Smooth muscle cell (in vitro differentiated cells): ENCODE measurements at regions not wholly inside any gene's neighbourhood (a gene's known extent, or its start where the extent isn't known, plus 50 kb on each side); places are given as distances from the start of the nearest gene placed in this dataset.

ENCODE experiments used
- DNase-seq: peaks from one replicate; lab custom pipeline; 2025; ENCODE audit not compliant: unreplicated experiment; lab: John Stamatoyannopoulos, UW
- H2AFZ ChIP-seq: fragments of 200-600 bp; sonication (generic); 2 replicates; pipeline ENCODE4 v1.6.0; 2016; ENCODE audit warnings: antibody characterized with exemption, low read depth, mild to moderate bottlenecking
- H3F3A ChIP-seq: fragments of 200-600 bp; sonication (generic); 2 replicates; pipeline ENCODE4 v1.6.0; 2017; ENCODE audit warnings: antibody characterized with exemption, low read depth
- H3K27ac ChIP-seq: fragments of 200-600 bp; sonication (generic); 2 replicates; pipeline ENCODE4 v1.5.1; 2016; ENCODE audit warnings: low read depth, mild to moderate bottlenecking
- H3K27me3 ChIP-seq: fragments of 200-600 bp; sonication (generic); 2 replicates; pipeline ENCODE4 v1.6.1; 2016; ENCODE audit warnings: low read depth, mild to moderate bottlenecking
- H3K36me3 ChIP-seq: fragments of 200-600 bp; sonication (generic); 2 replicates; pipeline ENCODE4 v1.5.1; 2016; ENCODE audit warnings: low read depth
- H3K4me1 ChIP-seq: fragments of 200-600 bp; sonication (generic); 2 replicates; pipeline ENCODE4 v1.5.1; 2016; ENCODE audit warnings: low read depth
- H3K4me2 ChIP-seq: fragments of 200-600 bp; sonication (generic); 2 replicates; pipeline ENCODE4 v1.6.0; 2016; ENCODE audit warnings: mild to moderate bottlenecking
- H3K4me3 ChIP-seq: fragments of 200-600 bp; sonication (generic); 2 replicates; pipeline ENCODE4 v1.5.1; 2016; ENCODE audit warnings: mild to moderate bottlenecking
- H3K79me2 ChIP-seq: fragments of 200-600 bp; sonication (generic); 2 replicates; pipeline ENCODE4 v1.6.0; 2016; ENCODE audit warnings: low read depth, mild to moderate bottlenecking
- H3K9ac ChIP-seq: fragments of 200-600 bp; sonication (generic); 2 replicates; pipeline ENCODE4 v1.6.0; 2016; ENCODE audit warnings: low read depth
- H3K9me3 ChIP-seq: fragments of 200-600 bp; sonication (generic); replicated peaks from 2 replicates; pipeline ENCODE4 v1.5.1; 2016; ENCODE audit warnings: low read depth
- H4K20me1 ChIP-seq: fragments of 200-600 bp; sonication (generic); 2 replicates; pipeline ENCODE4 v1.6.0; 2016; ENCODE audit warnings: low read depth
- CTCF ChIP-seq: fragments of 200-600 bp; sonication (generic); IDR thresholded peaks from 2 replicates; pipeline ENCODE4 v1.5.1; 2017; ENCODE audit warnings: borderline replicate concordance, mild to moderate bottlenecking, antibody characterized with exemption; ENCODE audit not compliant: insufficient read depth, poor library complexity, severe bottlenecking
- WGBS: methylation state at CpG from one replicate; pipeline ENCODE4 v1.1.7; 2016; ENCODE audit warnings: low lambda C conversion rate; 5-methylcytosine and 5-hydroxymethylcytosine counted together

- no peak overlapping the region for H3K4me2 ChIP-seq
- H3K9ac ChIP-seq = no peak overlapping the region
- H3K9me3 ChIP-seq = no peaks in the 10 kb centered on the region
- no peaks in the 10 kb centered on the region for H3K79me2 ChIP-seq
- no peaks in the 10 kb centered on the region for H3K4me1 ChIP-seq
- H3K36me3 ChIP-seq = no peaks in the 10 kb centered on the region
- no peak overlapping the region for H2AFZ ChIP-seq
- H3K4me3 ChIP-seq = no peak overlapping the region
- 6% methylated on average over 8 of the region's 8 CpGs for WGBS
- H4K20me1 ChIP-seq = no peaks in the 10 kb centered on the region
- DNase-seq = no peak
- no peaks in the 10 kb centered on the region for H3K27me3 ChIP-seq
- peak; percentile 95 for TF ChIP-seq CTCF
- no peak overlapping the region for H3K27ac ChIP-seq
- no peaks in the 10 kb centered on the region for H3F3A ChIP-seq
Measured at GRCh38 chr20:9912858-9913434, 74.1 kb upstream of the PAK5 start.

- Histone ChIP-seq H3F3A (no peaks in the 10 kb centered on the region), H3K79me2 (no peaks in the 10 kb centered on the region), H4K20me1 (no peaks in the 10 kb centered on the region), H3K9ac (no peak overlapping the region), H2AFZ (no peak overlapping the region), H3K27ac (no peak overlapping the region), H3K4me2 (no peak overlapping the region), H3K27me3 (peaks cover 4% of the 10 kb centered on the region), H3K4me3 (no peak overlapping the region), H3K9me3 (no peaks in the 10 kb centered on the region), H3K36me3 (no peaks in the 10 kb centered on the region), H3K4me1 (no peaks in the 10 kb centered on the region)
- 89% methylated on average over 5 of the region's 5 CpGs for WGBS
- DNase-seq = no peak
- TF ChIP-seq CTCF = no peak
Measured at GRCh38 chr20:9912290-9912689, 73.4 kb upstream of the PAK5 start.

- Histone ChIP-seq H4K20me1 (no peaks in the 10 kb centered on the region), H3K9ac (no peak overlapping the region), H3K79me2 (no peaks in the 10 kb centered on the region), H3K4me2 (no peak overlapping the region), H2AFZ (no peak overlapping the region), H3F3A (no peaks in the 10 kb centered on the region), H3K4me3 (no peak overlapping the region), H3K9me3 (no peaks in the 10 kb centered on the region), H3K36me3 (no peaks in the 10 kb centered on the region), H3K27ac (no peak overlapping the region), H3K27me3 (peaks cover 7% of the 10 kb centered on the region), H3K4me1 (no peaks in the 10 kb centered on the region)
- no peak for TF ChIP-seq CTCF
- 78% methylated on average over 3 of the region's 3 CpGs for WGBS
- no peak for DNase-seq
Measured at GRCh38 chr20:9911519-9911918, 72.6 kb upstream of the PAK5 start.

GRCh38 chr20:9909167-9909566 lies 70.3 kb upstream of the PAK5 start:
- Histone ChIP-seq H3K9me3 (no peaks in the 10 kb centered on the region), H3K4me2 (no peak overlapping the region), H2AFZ (no peak overlapping the region), H3K27me3 (peaks cover 7% of the 10 kb centered on the region), H4K20me1 (no peaks in the 10 kb centered on the region), H3K27ac (no peak overlapping the region), H3K4me1 (no peaks in the 10 kb centered on the region), H3K4me3 (no peak overlapping the region), H3K9ac (no peak overlapping the region), H3K36me3 (no peaks in the 10 kb centered on the region), H3F3A (no peaks in the 10 kb centered on the region), H3K79me2 (no peaks in the 10 kb centered on the region)
- no peak for DNase-seq
- TF ChIP-seq CTCF = no peak
